Thyroid gland (tissue), 4 donors: ENCODE measurements at regions not wholly inside any gene's neighbourhood (a gene's known extent, or its start where the extent isn't known, plus 50 kb on each side); places are given as distances from the start of the nearest gene placed in this dataset.

Source experiments
- POLR2A ChIP-seq, 2 donors: fragments of 450-650 bp; IDR thresholded peaks; one replicate each; pipeline ENCODE4 v1.6.1; 2017; ENCODE audit warnings: antibody characterized with exemption in 2 of 2, mild to moderate bottlenecking in 2 of 2, moderate library complexity in 1 of 2
- TF ChIP-seq, protein P1 (sequence below), 6 experiments: fragments of 200-600 bp in 3 of 6; fragments of 450-650 bp in 3 of 6; sonication (generic) in 3 of 6; IDR thresholded peaks; one replicate each; pipeline ENCODE4 v1.5.1; 2016 to 2019; ENCODE audit warnings: antibody characterized with exemption in 6 of 6, mild to moderate bottlenecking in 2 of 6, inconsistent platforms in 1 of 6, moderate library complexity in 1 of 6

- TF ChIP-seq, protein P1, sequence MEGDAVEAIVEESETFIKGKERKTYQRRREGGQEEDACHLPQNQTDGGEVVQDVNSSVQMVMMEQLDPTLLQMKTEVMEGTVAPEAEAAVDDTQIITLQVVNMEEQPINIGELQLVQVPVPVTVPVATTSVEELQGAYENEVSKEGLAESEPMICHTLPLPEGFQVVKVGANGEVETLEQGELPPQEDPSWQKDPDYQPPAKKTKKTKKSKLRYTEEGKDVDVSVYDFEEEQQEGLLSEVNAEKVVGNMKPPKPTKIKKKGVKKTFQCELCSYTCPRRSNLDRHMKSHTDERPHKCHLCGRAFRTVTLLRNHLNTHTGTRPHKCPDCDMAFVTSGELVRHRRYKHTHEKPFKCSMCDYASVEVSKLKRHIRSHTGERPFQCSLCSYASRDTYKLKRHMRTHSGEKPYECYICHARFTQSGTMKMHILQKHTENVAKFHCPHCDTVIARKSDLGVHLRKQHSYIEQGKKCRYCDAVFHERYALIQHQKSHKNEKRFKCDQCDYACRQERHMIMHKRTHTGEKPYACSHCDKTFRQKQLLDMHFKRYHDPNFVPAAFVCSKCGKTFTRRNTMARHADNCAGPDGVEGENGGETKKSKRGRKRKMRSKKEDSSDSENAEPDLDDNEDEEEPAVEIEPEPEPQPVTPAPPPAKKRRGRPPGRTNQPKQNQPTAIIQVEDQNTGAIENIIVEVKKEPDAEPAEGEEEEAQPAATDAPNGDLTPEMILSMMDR (IDR thresholded peaks at IDR 0.05), result no peak
- no peak for TF ChIP-seq POLR2A (IDR thresholded peaks at IDR 0.05)
Observed at GRCh38 chr3:72182206-72182605, 397.3 kb upstream of the PROK2 start.
